ENCODE measurements at regions not wholly inside any gene's neighbourhood (a gene's known extent, or its start where the extent isn't known, plus 50 kb on each side); places are given as distances from the start of the nearest gene placed in this dataset.

DNA sequence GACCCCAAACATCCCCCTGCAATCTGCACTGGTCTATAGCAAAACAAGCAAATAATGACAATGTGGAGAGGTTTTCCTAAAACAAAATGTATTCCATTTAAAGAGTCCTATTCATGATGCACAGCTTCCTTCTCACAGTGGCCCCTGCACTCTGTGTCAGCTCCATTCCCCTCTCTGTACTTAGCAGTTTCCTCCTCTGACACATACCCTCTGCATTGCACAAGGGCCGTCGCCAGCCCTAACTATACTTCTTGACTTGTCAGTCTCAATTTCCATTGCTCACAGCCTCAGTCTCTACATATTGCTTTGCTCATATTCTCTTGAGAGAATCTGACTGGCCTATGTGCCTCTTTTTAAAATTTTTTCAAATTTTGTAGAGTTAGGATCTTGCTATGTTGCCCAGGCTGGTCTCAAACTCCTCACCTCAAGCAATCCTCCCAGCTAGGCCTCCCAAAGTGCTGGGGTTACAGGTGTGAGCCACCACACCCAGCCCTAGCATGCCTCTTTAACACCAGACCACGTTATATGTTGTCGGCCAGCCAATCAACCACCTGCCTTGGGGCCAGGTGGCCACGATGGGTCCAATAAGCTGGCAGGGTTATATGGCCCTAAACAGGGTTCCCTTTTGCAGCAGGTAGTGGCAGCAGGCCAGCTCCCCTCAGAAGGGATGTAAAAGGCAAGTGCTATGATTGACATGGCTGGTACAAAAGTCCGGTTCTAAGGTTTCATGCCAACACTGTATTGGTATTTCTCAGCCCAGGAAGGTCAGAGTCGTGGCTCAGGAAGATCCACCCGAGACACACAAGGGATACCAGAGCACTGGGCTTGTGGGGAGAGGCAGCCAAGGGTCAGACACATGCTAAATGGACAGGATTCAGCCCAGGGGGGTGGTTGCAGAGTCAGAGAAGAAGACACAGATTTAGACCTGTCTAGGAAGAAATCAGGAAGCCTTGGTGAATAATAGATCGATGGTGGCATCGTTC, 59.0 kb upstream of the SMAD3 start:
- no peaks in the 10 kb centered on the region for H3K9me2 ChIP-seq (replicated peaks; ENCODE audit: insufficient read depth, low read length)
- H3K4me1 ChIP-seq (ENCODE audit: low read length), result no peaks in the 10 kb centered on the region
- no peak overlapping the region for H3K4me3 ChIP-seq (ENCODE audit: low read length)
- H4K20me1 ChIP-seq (ENCODE audit: insufficient read depth, low read length), result no peaks in the 10 kb centered on the region
- no peaks in the 10 kb centered on the region for H3K79me2 ChIP-seq (ENCODE audit: low read length)
- no peaks in the 10 kb centered on the region for H3K9me3 ChIP-seq (replicated peaks; ENCODE audit: insufficient read depth, low read length)
- no peaks in the 10 kb centered on the region for H3K36me3 ChIP-seq (replicated peaks; ENCODE audit: insufficient read depth, low read length)
- no peak overlapping the region for H3K4me2 ChIP-seq (ENCODE audit: low read depth, low read length)
- no peaks in the 10 kb centered on the region for H3F3A ChIP-seq (ENCODE audit: insufficient read depth, low read length)
- no peak overlapping the region for H3K9ac ChIP-seq (ENCODE audit: low read length)
- H2AFZ ChIP-seq (ENCODE audit: low read length), result no peak overlapping the region
- H3K27ac ChIP-seq (ENCODE audit: low read length), result no peak overlapping the region
- no peaks in the 10 kb centered on the region for H3K27me3 ChIP-seq (replicated peaks; ENCODE audit: insufficient read depth, low read length)
- DNase-seq, result no peak
- TF ChIP-seq EZH2 (optimal IDR thresholded peaks at IDR 0.05; ENCODE audit: low read depth, low read length) (no peak), CTCF (IDR thresholded peaks at IDR 0.05; ENCODE audit: low read length) (no peak), EZH2phosphoT487 (IDR thresholded peaks at IDR 0.05; ENCODE audit: low read length) (no peak)

GRCh38 chr15:67009576-67010569, 55.5 kb upstream of the SMAD3 start:
- Histone ChIP-seq H3K4me2 (ENCODE audit: low read depth, low read length) (no peak overlapping the region), H3K4me1 (ENCODE audit: low read length) (no peaks in the 10 kb centered on the region), H2AFZ (ENCODE audit: low read length) (no peak overlapping the region), H3F3A (ENCODE audit: insufficient read depth, low read length) (no peaks in the 10 kb centered on the region), H3K79me2 (ENCODE audit: low read length) (no peaks in the 10 kb centered on the region), H3K36me3 (replicated peaks; ENCODE audit: insufficient read depth, low read length) (no peaks in the 10 kb centered on the region), H3K27ac (ENCODE audit: low read length) (no peak overlapping the region), H3K9me2 (replicated peaks; ENCODE audit: insufficient read depth, low read length) (no peaks in the 10 kb centered on the region), H3K27me3 (replicated peaks; ENCODE audit: insufficient read depth, low read length) (no peaks in the 10 kb centered on the region), H3K4me3 (ENCODE audit: low read length) (no peak overlapping the region), H4K20me1 (ENCODE audit: insufficient read depth, low read length) (no peaks in the 10 kb centered on the region), H3K9ac (ENCODE audit: low read length) (no peak overlapping the region), H3K9me3 (replicated peaks; ENCODE audit: insufficient read depth, low read length) (no peaks in the 10 kb centered on the region)
- no peak for DNase-seq
- TF ChIP-seq EZH2 (optimal IDR thresholded peaks at IDR 0.05; ENCODE audit: low read depth, low read length), result no peak

- Histone ChIP-seq H2AFZ (ENCODE audit: low read length) (no peak overlapping the region), H3F3A (ENCODE audit: insufficient read depth, low read length) (no peaks in the 10 kb centered on the region), H3K36me3 (replicated peaks; ENCODE audit: insufficient read depth, low read length) (no peaks in the 10 kb centered on the region), H3K9me3 (replicated peaks; ENCODE audit: insufficient read depth, low read length) (no peaks in the 10 kb centered on the region), H3K9me2 (replicated peaks; ENCODE audit: insufficient read depth, low read length) (no peaks in the 10 kb centered on the region), H3K27ac (ENCODE audit: low read length) (no peak overlapping the region), H3K4me3 (ENCODE audit: low read length) (no peak overlapping the region), H3K79me2 (ENCODE audit: low read length) (no peaks in the 10 kb centered on the region), H3K4me2 (ENCODE audit: low read depth, low read length) (no peak overlapping the region), H4K20me1 (ENCODE audit: insufficient read depth, low read length) (no peaks in the 10 kb centered on the region), H3K9ac (ENCODE audit: low read length) (no peak overlapping the region), H3K27me3 (replicated peaks; ENCODE audit: insufficient read depth, low read length) (no peaks in the 10 kb centered on the region), H3K4me1 (ENCODE audit: low read length) (no peaks in the 10 kb centered on the region)
- no peak for DNase-seq
- no peak for TF ChIP-seq CTCF (IDR thresholded peaks at IDR 0.05; ENCODE audit: low read length)
- no peak for TF ChIP-seq EZH2phosphoT487 (IDR thresholded peaks at IDR 0.05; ENCODE audit: low read length)
- no peak for TF ChIP-seq EZH2 (optimal IDR thresholded peaks at IDR 0.05; ENCODE audit: low read depth, low read length)
Measured at GRCh38 chr15:67010898-67011616, 54.3 kb upstream of the SMAD3 start.

Measured in MM.1S (cell line).